Liver (tissue), 7 donors: ENCODE measurements at regions not wholly inside any gene's neighbourhood (a gene's known extent, or its start where the extent isn't known, plus 50 kb on each side); places are given as distances from the start of the nearest gene placed in this dataset.

ENCODE experiments used
- DNase-seq: peaks from one replicate; pipeline ENCODE4 v3.0.0-alpha.2; 2017; ENCODE audit warnings: low spot score
- H3K27ac ChIP-seq, 2 donors: one replicate each; pipeline ENCODE4 v1.7.0; 2013; ENCODE audit warnings: inconsistent platforms in 2 of 2, low read length in 2 of 2, control low read depth in 1 of 2, low read depth in 1 of 2, mild to moderate bottlenecking in 1 of 2
- H3K27me3 ChIP-seq, 4 donors: one replicate each; pipeline versions ENCODE4 v1.6.1 to v1.7.0; 2013; ENCODE audit warnings: low read length in 3 of 4, inconsistent platforms in 1 of 4, mild to moderate bottlenecking in 1 of 4, moderate library complexity in 1 of 4; ENCODE audit not compliant: control insufficient read depth in 4 of 4, insufficient read depth in 4 of 4
- H3K36me3 ChIP-seq, 4 donors: one replicate each; pipeline versions ENCODE4 v1.6.1 to v1.7.0; 2013; ENCODE audit warnings: low read length in 3 of 4, mild to moderate bottlenecking in 3 of 4, low read depth in 1 of 4, moderate library complexity in 1 of 4; ENCODE audit not compliant: control insufficient read depth in 4 of 4, insufficient read depth in 3 of 4
- H3K4me1 ChIP-seq, 4 donors: one replicate each; pipeline versions ENCODE4 v1.6.1 to v1.7.0; 2013; ENCODE audit warnings: low read length in 3 of 4, mild to moderate bottlenecking in 3 of 4, moderate library complexity in 1 of 4; ENCODE audit not compliant: control insufficient read depth in 4 of 4, insufficient read depth in 4 of 4
- H3K4me3 ChIP-seq, 3 donors: one replicate each; pipeline versions ENCODE4 v1.6.1 to v1.7.0; 2013; ENCODE audit warnings: low read length in 3 of 3, control low read depth in 1 of 3, low read depth in 1 of 3, mild to moderate bottlenecking in 1 of 3
- H3K9ac ChIP-seq, 2 donors: one replicate each; pipeline ENCODE4 v1.7.0; 2013; ENCODE audit warnings: low read length in 2 of 2, mild to moderate bottlenecking in 2 of 2, moderate library complexity in 2 of 2, control low read depth in 1 of 2, low read depth in 1 of 2
- H3K9me3 ChIP-seq, 4 donors: one replicate each; pipeline versions ENCODE4 v1.6.1 to v1.7.0; 2013; ENCODE audit warnings: low read length in 3 of 4; ENCODE audit not compliant: control insufficient read depth in 4 of 4
- EGR1 ChIP-seq, 2 donors: IDR thresholded peaks; 2 replicates each; pipeline ENCODE4 v1.6.1; 2016 to 2018; ENCODE audit warnings: antibody characterized with exemption in 2 of 2, low read depth in 2 of 2
- FOXA1 ChIP-seq: IDR thresholded peaks from 2 replicates; pipeline ENCODE4 v1.6.1; 2016; ENCODE audit warnings: antibody characterized with exemption
- FOXA2 ChIP-seq: IDR thresholded peaks from 2 replicates; pipeline ENCODE4 v1.6.1; 2016; ENCODE audit warnings: antibody characterized with exemption
- GABPA ChIP-seq, 2 donors: IDR thresholded peaks in 1 of 2; conservative IDR thresholded peaks in 1 of 2; 2 replicates each; pipeline ENCODE4 v1.6.1; 2016; ENCODE audit warnings: antibody characterized with exemption in 2 of 2, mild to moderate bottlenecking in 1 of 2, moderate library complexity in 1 of 2
- HNF4A ChIP-seq, 2 donors: conservative IDR thresholded peaks; 2 replicates each; pipeline ENCODE4 v1.6.1; 2016; ENCODE audit warnings: antibody characterized with exemption in 2 of 2, mild to moderate bottlenecking in 2 of 2
- HNF4G ChIP-seq: IDR thresholded peaks from 2 replicates; pipeline ENCODE4 v1.6.1; 2016; ENCODE audit warnings: antibody characterized with exemption
- NR2F2 ChIP-seq: IDR thresholded peaks from 2 replicates; pipeline ENCODE4 v1.6.1; 2016; ENCODE audit warnings: antibody characterized with exemption
- RXRA ChIP-seq, 2 donors: IDR thresholded peaks; 2 replicates each; pipeline ENCODE4 v1.6.1; 2017 to 2018; ENCODE audit warnings: antibody characterized with exemption in 2 of 2, mild to moderate bottlenecking in 1 of 2
- SP1 ChIP-seq: IDR thresholded peaks from 2 replicates; pipeline ENCODE4 v1.6.1; 2018; ENCODE audit warnings: antibody characterized with exemption, mild to moderate bottlenecking
- TAF1 ChIP-seq: conservative IDR thresholded peaks from 2 replicates; pipeline ENCODE4 v1.6.1; 2016; ENCODE audit warnings: antibody characterized with exemption, mild to moderate bottlenecking
- YY1 ChIP-seq: IDR thresholded peaks from 2 replicates; pipeline ENCODE4 v1.6.1; 2016; ENCODE audit warnings: antibody characterized with exemption, mild to moderate bottlenecking
- TF ChIP-seq, protein P1 (sequence below): IDR thresholded peaks from 2 replicates; pipeline ENCODE4 v1.6.1; 2016; ENCODE audit warnings: antibody characterized with exemption
- TF ChIP-seq, protein P2 (sequence below): fragments of 150-350 bp; IDR thresholded peaks from 2 replicates; pipeline ENCODE4 v1.5.1; 2017; ENCODE audit warnings: improper control_type of control experiment, low read depth, low read length; ENCODE audit not compliant: missing input control
- TF ChIP-seq, protein P3 (sequence below): IDR thresholded peaks from 2 replicates; pipeline ENCODE4 v1.6.1; 2016; ENCODE audit warnings: antibody characterized with exemption, mild to moderate bottlenecking
- TF ChIP-seq, protein P4 (sequence below): IDR thresholded peaks from 2 replicates; pipeline ENCODE4 v1.6.1; 2016; ENCODE audit warnings: antibody characterized with exemption
- TF ChIP-seq, protein P5 (sequence below): IDR thresholded peaks from 2 replicates; pipeline ENCODE4 v1.6.1; 2016; ENCODE audit warnings: antibody characterized with exemption
- donor health status: healthy.
- donor health status: healthy.
- donor health status: healthy.
- donor health status: healthy.

DNA sequence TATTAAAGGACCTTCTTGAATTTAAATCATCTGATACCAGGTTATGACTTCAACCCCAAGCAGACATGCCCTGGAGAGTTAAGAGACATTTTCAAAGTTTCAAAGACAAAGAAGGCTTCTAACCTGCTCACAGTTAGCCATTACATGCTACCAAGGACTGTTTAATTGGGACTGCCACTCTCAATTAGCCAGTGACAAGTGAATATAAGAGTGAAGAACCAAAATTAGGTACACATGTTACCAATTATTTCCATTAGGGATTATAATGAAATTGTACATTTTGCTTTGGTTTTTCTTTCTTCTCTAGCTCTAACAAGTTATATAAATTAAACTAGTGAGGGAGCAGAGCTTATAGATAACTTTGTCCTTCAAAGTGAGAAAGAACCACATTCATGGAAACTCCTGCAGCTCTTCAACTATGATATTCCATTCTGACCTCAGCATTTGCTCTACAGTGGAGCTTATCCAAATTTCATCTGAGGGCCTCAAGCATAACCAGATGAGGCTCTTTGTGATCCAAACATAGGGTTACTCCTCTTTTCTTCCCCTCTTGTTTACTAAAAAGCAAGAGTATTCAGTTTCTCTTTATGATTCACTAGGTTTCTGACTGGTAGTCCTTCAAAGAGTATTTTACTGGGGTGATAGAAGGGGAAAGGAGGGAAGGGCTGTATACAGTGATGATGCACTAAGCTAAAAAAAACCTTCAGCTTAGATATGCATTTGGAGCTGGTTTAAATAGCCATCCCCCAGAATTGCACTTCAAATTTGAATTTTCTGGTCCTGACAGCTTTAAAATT is 91.3 kb downstream of the DUSP6 start:
- TF ChIP-seq YY1 = no peak
- TF ChIP-seq, protein P1, sequence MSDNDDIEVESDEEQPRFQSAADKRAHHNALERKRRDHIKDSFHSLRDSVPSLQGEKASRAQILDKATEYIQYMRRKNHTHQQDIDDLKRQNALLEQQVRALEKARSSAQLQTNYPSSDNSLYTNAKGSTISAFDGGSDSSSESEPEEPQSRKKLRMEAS = no peak
- no peak for TF ChIP-seq FOXA1
- no peak for TF ChIP-seq HNF4G
- no peak for TF ChIP-seq TAF1
- no peak for TF ChIP-seq EGR1 (IDR thresholded peaks at IDR 0.05; ENCODE audit: low read depth in 2 of 2)
- TF ChIP-seq, protein P2, sequence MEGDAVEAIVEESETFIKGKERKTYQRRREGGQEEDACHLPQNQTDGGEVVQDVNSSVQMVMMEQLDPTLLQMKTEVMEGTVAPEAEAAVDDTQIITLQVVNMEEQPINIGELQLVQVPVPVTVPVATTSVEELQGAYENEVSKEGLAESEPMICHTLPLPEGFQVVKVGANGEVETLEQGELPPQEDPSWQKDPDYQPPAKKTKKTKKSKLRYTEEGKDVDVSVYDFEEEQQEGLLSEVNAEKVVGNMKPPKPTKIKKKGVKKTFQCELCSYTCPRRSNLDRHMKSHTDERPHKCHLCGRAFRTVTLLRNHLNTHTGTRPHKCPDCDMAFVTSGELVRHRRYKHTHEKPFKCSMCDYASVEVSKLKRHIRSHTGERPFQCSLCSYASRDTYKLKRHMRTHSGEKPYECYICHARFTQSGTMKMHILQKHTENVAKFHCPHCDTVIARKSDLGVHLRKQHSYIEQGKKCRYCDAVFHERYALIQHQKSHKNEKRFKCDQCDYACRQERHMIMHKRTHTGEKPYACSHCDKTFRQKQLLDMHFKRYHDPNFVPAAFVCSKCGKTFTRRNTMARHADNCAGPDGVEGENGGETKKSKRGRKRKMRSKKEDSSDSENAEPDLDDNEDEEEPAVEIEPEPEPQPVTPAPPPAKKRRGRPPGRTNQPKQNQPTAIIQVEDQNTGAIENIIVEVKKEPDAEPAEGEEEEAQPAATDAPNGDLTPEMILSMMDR = no peak
- TF ChIP-seq NR2F2 = no peak
- no peak for TF ChIP-seq HNF4A (conservative IDR thresholded peaks at IDR 0.05)
- TF ChIP-seq RXRA (IDR thresholded peaks at IDR 0.05) = no peak
- TF ChIP-seq, protein P3, sequence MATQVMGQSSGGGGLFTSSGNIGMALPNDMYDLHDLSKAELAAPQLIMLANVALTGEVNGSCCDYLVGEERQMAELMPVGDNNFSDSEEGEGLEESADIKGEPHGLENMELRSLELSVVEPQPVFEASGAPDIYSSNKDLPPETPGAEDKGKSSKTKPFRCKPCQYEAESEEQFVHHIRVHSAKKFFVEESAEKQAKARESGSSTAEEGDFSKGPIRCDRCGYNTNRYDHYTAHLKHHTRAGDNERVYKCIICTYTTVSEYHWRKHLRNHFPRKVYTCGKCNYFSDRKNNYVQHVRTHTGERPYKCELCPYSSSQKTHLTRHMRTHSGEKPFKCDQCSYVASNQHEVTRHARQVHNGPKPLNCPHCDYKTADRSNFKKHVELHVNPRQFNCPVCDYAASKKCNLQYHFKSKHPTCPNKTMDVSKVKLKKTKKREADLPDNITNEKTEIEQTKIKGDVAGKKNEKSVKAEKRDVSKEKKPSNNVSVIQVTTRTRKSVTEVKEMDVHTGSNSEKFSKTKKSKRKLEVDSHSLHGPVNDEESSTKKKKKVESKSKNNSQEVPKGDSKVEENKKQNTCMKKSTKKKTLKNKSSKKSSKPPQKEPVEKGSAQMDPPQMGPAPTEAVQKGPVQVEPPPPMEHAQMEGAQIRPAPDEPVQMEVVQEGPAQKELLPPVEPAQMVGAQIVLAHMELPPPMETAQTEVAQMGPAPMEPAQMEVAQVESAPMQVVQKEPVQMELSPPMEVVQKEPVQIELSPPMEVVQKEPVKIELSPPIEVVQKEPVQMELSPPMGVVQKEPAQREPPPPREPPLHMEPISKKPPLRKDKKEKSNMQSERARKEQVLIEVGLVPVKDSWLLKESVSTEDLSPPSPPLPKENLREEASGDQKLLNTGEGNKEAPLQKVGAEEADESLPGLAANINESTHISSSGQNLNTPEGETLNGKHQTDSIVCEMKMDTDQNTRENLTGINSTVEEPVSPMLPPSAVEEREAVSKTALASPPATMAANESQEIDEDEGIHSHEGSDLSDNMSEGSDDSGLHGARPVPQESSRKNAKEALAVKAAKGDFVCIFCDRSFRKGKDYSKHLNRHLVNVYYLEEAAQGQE = no peak
- no peak for TF ChIP-seq GABPA (IDR thresholded peaks at IDR 0.05 in 1 of 2, conservative IDR thresholded peaks at IDR 0.05 in 1 of 2)
- TF ChIP-seq, protein P4, sequence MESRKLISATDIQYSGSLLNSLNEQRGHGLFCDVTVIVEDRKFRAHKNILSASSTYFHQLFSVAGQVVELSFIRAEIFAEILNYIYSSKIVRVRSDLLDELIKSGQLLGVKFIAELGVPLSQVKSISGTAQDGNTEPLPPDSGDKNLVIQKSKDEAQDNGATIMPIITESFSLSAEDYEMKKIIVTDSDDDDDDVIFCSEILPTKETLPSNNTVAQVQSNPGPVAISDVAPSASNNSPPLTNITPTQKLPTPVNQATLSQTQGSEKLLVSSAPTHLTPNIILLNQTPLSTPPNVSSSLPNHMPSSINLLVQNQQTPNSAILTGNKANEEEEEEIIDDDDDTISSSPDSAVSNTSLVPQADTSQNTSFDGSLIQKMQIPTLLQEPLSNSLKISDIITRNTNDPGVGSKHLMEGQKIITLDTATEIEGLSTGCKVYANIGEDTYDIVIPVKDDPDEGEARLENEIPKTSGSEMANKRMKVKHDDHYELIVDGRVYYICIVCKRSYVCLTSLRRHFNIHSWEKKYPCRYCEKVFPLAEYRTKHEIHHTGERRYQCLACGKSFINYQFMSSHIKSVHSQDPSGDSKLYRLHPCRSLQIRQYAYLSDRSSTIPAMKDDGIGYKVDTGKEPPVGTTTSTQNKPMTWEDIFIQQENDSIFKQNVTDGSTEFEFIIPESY = no peak
- TF ChIP-seq SP1 = no peak
- TF ChIP-seq FOXA2 = no peak
- TF ChIP-seq, protein P5, sequence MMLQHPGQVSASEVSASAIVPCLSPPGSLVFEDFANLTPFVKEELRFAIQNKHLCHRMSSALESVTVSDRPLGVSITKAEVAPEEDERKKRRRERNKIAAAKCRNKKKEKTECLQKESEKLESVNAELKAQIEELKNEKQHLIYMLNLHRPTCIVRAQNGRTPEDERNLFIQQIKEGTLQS = no peak
- no peaks in the 10 kb centered on the region for H3K27me3 ChIP-seq
- no peak overlapping the region for H3K4me3 ChIP-seq
- DNase-seq = no peak
- H3K36me3 ChIP-seq = no peaks in the 10 kb centered on the region
- peaks cover 0 to 12% (median 9%) of the 10 kb centered on the region in 4 donors for H3K4me1 ChIP-seq
- no peak overlapping the region for H3K9ac ChIP-seq
- H3K9me3 ChIP-seq = peaks cover 0 to 3% (median under 1%) of the 10 kb centered on the region in 4 donors
- no peak overlapping the region for H3K27ac ChIP-seq
